Progenitor cell of endocrine pancreas (in vitro differentiated cells): ENCODE measurements at regions not wholly inside any gene's neighbourhood (a gene's known extent, or its start where the extent isn't known, plus 50 kb on each side); places are given as distances from the start of the nearest gene placed in this dataset.

ENCODE experiments used
- DNase-seq: peaks from one replicate; pipeline ENCODE4 v3.0.0; 2021; ENCODE audit warnings: low spot score; ENCODE audit not compliant: unreplicated experiment
- H3K27ac Mint-ChIP-seq: 2 replicates; pipeline ENCODE4 v1.8.0; 2021; ENCODE audit warnings: mild to moderate bottlenecking, moderate library complexity, mixed read lengths
- H3K27me3 Mint-ChIP-seq: 2 replicates; pipeline ENCODE4 v1.8.0; 2021; ENCODE audit warnings: mixed read lengths
- H3K36me3 Mint-ChIP-seq: 2 replicates; pipeline ENCODE4 v1.8.0; 2022; ENCODE audit warnings: mixed read lengths; ENCODE audit not compliant: insufficient read depth
- H3K4me1 Mint-ChIP-seq: 2 replicates; pipeline ENCODE4 v1.8.0; 2021; ENCODE audit warnings: low read depth, mixed read lengths
- H3K4me3 Mint-ChIP-seq: 2 replicates; pipeline ENCODE4 v1.8.0; 2021; ENCODE audit warnings: low read depth, mild to moderate bottlenecking, moderate library complexity, mixed read lengths
- H3K9me3 Mint-ChIP-seq: 2 replicates; pipeline ENCODE4 v1.8.0; 2021; ENCODE audit warnings: low read depth, mixed read lengths
- TF ChIP-seq, protein P1 (sequence below): fragments of 200-600 bp; sonication (generic); IDR thresholded peaks from one replicate; pipeline ENCODE4 v1.5.0; 2021; ENCODE audit warnings: antibody characterized with exemption, mild to moderate bottlenecking; ENCODE audit not compliant: unreplicated experiment

DNA sequence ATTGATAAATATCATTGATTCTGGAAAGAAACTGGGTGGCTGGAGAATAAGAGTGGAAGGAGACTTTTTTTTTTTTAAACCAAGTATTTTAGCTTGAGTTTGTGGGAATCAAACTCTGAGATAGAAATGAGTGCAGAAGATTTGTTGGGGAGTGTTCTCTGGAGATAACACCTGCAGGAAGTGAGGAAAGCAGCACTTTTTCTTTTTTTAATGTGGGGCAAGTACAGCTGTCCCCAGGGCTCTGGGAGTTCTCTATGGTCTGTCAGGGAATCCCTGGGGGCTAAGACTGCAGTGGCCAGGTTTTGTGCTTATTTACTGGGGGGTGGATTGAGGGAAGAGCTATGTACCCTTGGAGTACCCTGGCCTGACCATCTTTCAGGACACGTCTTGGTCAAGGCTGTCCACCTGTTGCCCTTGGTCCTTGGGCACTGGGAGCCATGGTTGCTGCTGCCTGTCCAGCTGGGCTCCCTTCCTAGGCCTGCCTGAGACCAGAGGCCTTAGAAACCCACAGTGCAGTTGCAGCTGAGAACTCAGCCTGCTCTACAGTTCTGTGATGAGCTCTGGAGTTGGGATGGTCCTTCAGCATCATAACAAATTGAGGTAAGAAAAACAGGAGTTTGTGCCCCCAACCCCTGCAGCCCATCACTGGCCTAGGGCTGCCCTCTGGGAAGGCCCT is 85.8 kb downstream of the PHAX start:
- no peak for DNase-seq
- no peak overlapping the region for H3K27ac Mint-ChIP-seq
- TF ChIP-seq, protein P1, sequence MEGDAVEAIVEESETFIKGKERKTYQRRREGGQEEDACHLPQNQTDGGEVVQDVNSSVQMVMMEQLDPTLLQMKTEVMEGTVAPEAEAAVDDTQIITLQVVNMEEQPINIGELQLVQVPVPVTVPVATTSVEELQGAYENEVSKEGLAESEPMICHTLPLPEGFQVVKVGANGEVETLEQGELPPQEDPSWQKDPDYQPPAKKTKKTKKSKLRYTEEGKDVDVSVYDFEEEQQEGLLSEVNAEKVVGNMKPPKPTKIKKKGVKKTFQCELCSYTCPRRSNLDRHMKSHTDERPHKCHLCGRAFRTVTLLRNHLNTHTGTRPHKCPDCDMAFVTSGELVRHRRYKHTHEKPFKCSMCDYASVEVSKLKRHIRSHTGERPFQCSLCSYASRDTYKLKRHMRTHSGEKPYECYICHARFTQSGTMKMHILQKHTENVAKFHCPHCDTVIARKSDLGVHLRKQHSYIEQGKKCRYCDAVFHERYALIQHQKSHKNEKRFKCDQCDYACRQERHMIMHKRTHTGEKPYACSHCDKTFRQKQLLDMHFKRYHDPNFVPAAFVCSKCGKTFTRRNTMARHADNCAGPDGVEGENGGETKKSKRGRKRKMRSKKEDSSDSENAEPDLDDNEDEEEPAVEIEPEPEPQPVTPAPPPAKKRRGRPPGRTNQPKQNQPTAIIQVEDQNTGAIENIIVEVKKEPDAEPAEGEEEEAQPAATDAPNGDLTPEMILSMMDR: no peak
- H3K27me3 Mint-ChIP-seq: peaks cover 7% of the 10 kb centered on the region
- peaks cover 4% of the 10 kb centered on the region for H3K4me1 Mint-ChIP-seq
- H3K36me3 Mint-ChIP-seq: no peaks in the 10 kb centered on the region
- no peaks in the 10 kb centered on the region for H3K9me3 Mint-ChIP-seq
- H3K4me3 Mint-ChIP-seq: no peak overlapping the region

GRCh38 chr5:126692971-126693370 is 84.0 kb upstream of the LMNB1 start:
- Mint-ChIP-seq H3K27ac (no peak overlapping the region), H3K4me3 (no peak overlapping the region), H3K4me1 (peaks cover 3% of the 10 kb centered on the region), H3K27me3 (no peaks in the 10 kb centered on the region), H3K36me3 (no peaks in the 10 kb centered on the region), H3K9me3 (no peaks in the 10 kb centered on the region)
- TF ChIP-seq, protein P1: no peak
- no peak for DNase-seq

GRCh38 chr5:126693806-126694205 is 83.1 kb upstream of the LMNB1 start:
- Mint-ChIP-seq H3K9me3 (no peaks in the 10 kb centered on the region), H3K36me3 (no peaks in the 10 kb centered on the region), H3K27ac (no peak overlapping the region), H3K27me3 (no peaks in the 10 kb centered on the region), H3K4me1 (peaks cover 3% of the 10 kb centered on the region), H3K4me3 (no peak overlapping the region)
- TF ChIP-seq, protein P1: no peak
- DNase-seq: no peak

- H3K27me3 Mint-ChIP-seq: no peaks in the 10 kb centered on the region
- H3K4me3 Mint-ChIP-seq: no peak overlapping the region
- H3K36me3 Mint-ChIP-seq: no peaks in the 10 kb centered on the region
- H3K27ac Mint-ChIP-seq: no peak overlapping the region
- no peaks in the 10 kb centered on the region for H3K9me3 Mint-ChIP-seq
- TF ChIP-seq, protein P1: no peak
- no peak for DNase-seq
- peaks cover 3% of the 10 kb centered on the region for H3K4me1 Mint-ChIP-seq
Observed at GRCh38 chr5:126694403-126694802, 82.5 kb upstream of the LMNB1 start.

- Mint-ChIP-seq H3K9me3 (no peaks in the 10 kb centered on the region), H3K27me3 (no peaks in the 10 kb centered on the region), H3K4me1 (peaks cover 3% of the 10 kb centered on the region), H3K27ac (no peak overlapping the region), H3K36me3 (no peaks in the 10 kb centered on the region), H3K4me3 (no peak overlapping the region)
- DNase-seq: no peak
- TF ChIP-seq, protein P1: no peak
Observed at GRCh38 chr5:126695091-126695490, 81.8 kb upstream of the LMNB1 start.
